ENCODE measurements at regions not wholly inside any gene's neighbourhood (a gene's known extent, or its start where the extent isn't known, plus 50 kb on each side); places are given as distances from the start of the nearest gene placed in this dataset.
"Not testable (repeated sequence)": the region's sequence is repeated elsewhere in the genome, so short reads cannot be mapped to it uniquely, and the experiment has no call there.

GRCh38 chr20:11976966-11977365 lies 59.3 kb downstream of the BTBD3 start:
- no peak for DNase-seq (ENCODE audit: low spot score)

- no peak for DNase-seq (ENCODE audit: low spot score)
Measured at GRCh38 chr20:11978496-11978895, 60.8 kb downstream of the BTBD3 start.

GRCh38 chr20:11979306-11979990 lies 61.8 kb downstream of the BTBD3 start:
- no peak for DNase-seq (ENCODE audit: low spot score)

GRCh38 chr20:11980263-11980662 lies 62.6 kb downstream of the BTBD3 start:
- DNase-seq (ENCODE audit: low spot score), result no peak

GRCh38 chr20:11981366-11981947 lies 63.8 kb downstream of the BTBD3 start:
- no peak for DNase-seq (ENCODE audit: low spot score)

- no peak for DNase-seq (ENCODE audit: low spot score)
Measured at GRCh38 chr20:11982289-11982954, 64.7 kb downstream of the BTBD3 start.

GRCh38 chr20:11982955-11983470 lies 65.3 kb downstream of the BTBD3 start:
- no peak for DNase-seq (ENCODE audit: low spot score)

GRCh38 chr20:11986954-11987353 lies 69.3 kb downstream of the BTBD3 start:
- no peak for DNase-seq (ENCODE audit: low spot score)

GRCh38 chr20:11987526-11987925 lies 69.8 kb downstream of the BTBD3 start:
- DNase-seq (ENCODE audit: low spot score), result no peak

GRCh38 chr20:11989018-11989771 lies 71.5 kb downstream of the BTBD3 start:
- no peak for DNase-seq (ENCODE audit: low spot score)

- DNase-seq (ENCODE audit: low spot score), result no peak
Measured at GRCh38 chr20:11992426-11992825, 74.7 kb downstream of the BTBD3 start.

- no peak for DNase-seq (ENCODE audit: low spot score)
Measured at GRCh38 chr20:11993886-11994461, 76.3 kb downstream of the BTBD3 start.

GRCh38 chr20:11995805-11996567 lies 78.3 kb downstream of the BTBD3 start:
- no peak for DNase-seq (ENCODE audit: low spot score)

- DNase-seq (ENCODE audit: low spot score), result not testable (repeated sequence)
Measured at GRCh38 chr20:12004776-12005175, 87.1 kb downstream of the BTBD3 start.

GRCh38 chr20:12012241-12013222 lies 94.8 kb downstream of the BTBD3 start:
- peak; percentile 71 for DNase-seq (ENCODE audit: low spot score)

GRCh38 chr20:12014276-12014675 lies 96.6 kb downstream of the BTBD3 start:
- DNase-seq (ENCODE audit: low spot score), result no peak

- DNase-seq (ENCODE audit: low spot score), result no peak
Measured at GRCh38 chr20:12014736-12015135, 97.0 kb downstream of the BTBD3 start.

GRCh38 chr20:12016291-12016690 lies 98.6 kb downstream of the BTBD3 start:
- no peak for DNase-seq (ENCODE audit: low spot score)

- no peak for DNase-seq (ENCODE audit: low spot score)
Measured at GRCh38 chr20:12019715-12020114, 102.0 kb downstream of the BTBD3 start.

GRCh38 chr20:12020846-12021245 lies 103.2 kb downstream of the BTBD3 start:
- DNase-seq (ENCODE audit: low spot score), result no peak

All from HuH-7.5 (cell line).